ENCODE measurements at regions not wholly inside any gene's neighbourhood (a gene's known extent, or its start where the extent isn't known, plus 50 kb on each side); places are given as distances from the start of the nearest gene placed in this dataset.

DNA sequence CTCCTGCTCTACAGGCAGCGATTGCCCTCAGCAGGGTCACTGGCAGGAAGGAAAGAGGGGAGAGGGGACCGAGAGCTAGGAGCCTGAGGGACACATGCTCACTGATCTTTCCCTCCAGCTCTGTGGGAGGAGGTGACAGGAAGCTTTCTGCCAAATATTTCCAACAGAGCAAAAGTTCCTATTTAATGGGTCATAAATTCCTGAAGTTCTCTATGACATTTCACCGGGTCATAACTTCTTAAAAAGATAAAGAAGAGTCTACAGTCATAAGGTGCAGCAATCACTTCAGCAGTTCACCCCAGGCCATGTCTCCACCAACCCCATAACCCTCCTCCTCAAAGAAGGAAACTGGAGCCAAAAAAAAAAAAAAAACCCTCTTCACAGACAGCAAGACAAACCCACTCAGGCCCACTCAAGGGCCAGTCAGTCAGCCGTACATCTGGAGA lies 481.1 kb downstream of the NR2F1-AS1 start:
- DNase-seq (ENCODE audit: low spot score), result no peak
- Mint-ChIP-seq H3K4me3 (no peak overlapping the region), H3K9me3 (peaks cover 7% of the 10 kb centered on the region), H3K36me3 (ENCODE audit: low read depth) (no peaks in the 10 kb centered on the region), H3K27me3 (ENCODE audit: low read depth) (no peaks in the 10 kb centered on the region), H3K27ac (no peak overlapping the region), H3K4me1 (ENCODE audit: low read depth) (no peaks in the 10 kb centered on the region)

DNA sequence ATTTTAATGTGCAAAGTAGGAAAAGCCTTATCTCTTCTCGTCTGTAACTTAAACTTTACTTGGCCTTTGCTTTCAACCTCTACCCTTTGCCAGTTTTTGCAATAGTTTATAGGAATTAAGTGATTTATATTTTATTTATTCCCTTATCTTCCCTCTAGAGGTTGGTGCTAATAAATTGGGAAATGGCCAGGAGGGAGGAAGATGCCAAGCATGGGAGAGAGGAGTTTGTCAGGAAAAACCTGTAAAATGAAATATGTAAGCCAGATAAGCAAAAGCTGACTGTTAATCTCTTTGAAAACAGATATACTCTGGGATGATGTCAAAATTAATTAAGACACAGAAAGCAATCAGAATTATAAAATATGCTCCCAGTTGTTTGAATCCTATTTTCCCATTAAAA lies 484.5 kb downstream of the NR2F1-AS1 start:
- no peak overlapping the region for H3K4me3 Mint-ChIP-seq
- H3K27ac Mint-ChIP-seq, result no peak overlapping the region
- H3K27me3 Mint-ChIP-seq (ENCODE audit: low read depth), result no peaks in the 10 kb centered on the region
- H3K9me3 Mint-ChIP-seq, result peaks cover 8% of the 10 kb centered on the region
- H3K36me3 Mint-ChIP-seq (ENCODE audit: low read depth), result no peaks in the 10 kb centered on the region
- DNase-seq (ENCODE audit: low spot score), result no peak
- H3K4me1 Mint-ChIP-seq (ENCODE audit: low read depth), result no peaks in the 10 kb centered on the region

DNA sequence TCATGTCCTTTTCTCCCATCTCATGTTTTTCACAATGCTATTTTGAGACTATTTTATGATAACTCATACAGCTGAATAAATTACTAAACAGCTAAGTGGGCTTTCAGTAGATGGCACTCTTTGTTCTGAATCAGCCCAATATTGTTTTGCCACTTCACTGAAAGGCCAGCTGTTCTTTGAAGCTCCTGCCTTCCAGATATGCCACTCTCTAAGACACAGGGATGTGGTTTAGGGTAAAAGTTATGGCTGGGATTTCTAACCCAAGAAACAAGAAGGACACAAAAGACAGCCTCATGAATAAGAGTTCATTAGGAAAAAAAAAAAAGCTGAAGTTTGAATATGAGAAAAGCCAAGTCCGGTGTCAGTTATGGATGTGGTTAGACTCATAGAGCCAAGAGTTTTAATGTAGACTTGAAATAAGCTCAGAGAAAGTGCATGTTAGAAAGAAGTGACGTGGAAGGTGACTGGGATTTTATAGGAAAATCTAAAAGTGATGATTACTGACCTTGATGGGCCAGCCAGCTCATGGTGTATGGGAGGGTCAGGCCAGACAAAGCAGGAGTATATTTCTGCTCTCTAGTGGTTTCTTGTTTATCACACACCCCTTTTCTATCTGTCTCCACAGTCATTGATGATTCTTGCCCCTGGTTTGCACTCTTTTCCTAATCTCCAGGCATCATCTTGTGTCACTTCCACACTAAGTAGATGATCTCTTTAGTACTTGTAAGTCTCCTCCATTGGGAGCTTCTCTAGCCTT lies 488.5 kb downstream of the NR2F1-AS1 start:
- Mint-ChIP-seq H3K4me1 (ENCODE audit: low read depth) (no peaks in the 10 kb centered on the region), H3K9me3 (peaks cover 8% of the 10 kb centered on the region), H3K4me3 (no peak overlapping the region), H3K36me3 (ENCODE audit: low read depth) (no peaks in the 10 kb centered on the region), H3K27ac (no peak overlapping the region), H3K27me3 (ENCODE audit: low read depth) (no peaks in the 10 kb centered on the region)
- no peak for DNase-seq (ENCODE audit: low spot score)

DNA sequence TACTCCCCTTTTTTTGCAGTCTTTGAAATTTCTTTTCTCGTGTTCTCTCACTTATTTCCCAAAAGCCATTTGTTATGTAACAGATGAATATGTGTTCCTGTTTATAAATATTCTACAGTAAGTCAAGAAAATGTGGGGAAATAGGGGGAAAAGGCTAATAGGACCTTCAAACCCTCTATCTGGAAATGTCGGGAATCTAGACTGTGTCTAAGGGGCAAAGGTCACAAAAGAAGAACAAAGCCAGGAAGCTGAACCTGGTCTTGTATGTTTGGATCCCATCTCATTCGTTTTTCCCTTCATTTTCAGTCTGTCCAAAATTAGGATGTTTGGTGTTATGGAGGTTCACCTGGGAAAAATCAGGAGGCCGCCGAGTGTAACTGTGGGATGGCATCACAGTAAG lies 490.3 kb downstream of the NR2F1-AS1 start:
- Mint-ChIP-seq H3K9me3 (peaks cover 4% of the 10 kb centered on the region), H3K4me1 (ENCODE audit: low read depth) (no peaks in the 10 kb centered on the region), H3K4me3 (no peak overlapping the region), H3K36me3 (ENCODE audit: low read depth) (no peaks in the 10 kb centered on the region), H3K27ac (no peak overlapping the region), H3K27me3 (ENCODE audit: low read depth) (no peaks in the 10 kb centered on the region)
- no peak for DNase-seq (ENCODE audit: low spot score)

DNA sequence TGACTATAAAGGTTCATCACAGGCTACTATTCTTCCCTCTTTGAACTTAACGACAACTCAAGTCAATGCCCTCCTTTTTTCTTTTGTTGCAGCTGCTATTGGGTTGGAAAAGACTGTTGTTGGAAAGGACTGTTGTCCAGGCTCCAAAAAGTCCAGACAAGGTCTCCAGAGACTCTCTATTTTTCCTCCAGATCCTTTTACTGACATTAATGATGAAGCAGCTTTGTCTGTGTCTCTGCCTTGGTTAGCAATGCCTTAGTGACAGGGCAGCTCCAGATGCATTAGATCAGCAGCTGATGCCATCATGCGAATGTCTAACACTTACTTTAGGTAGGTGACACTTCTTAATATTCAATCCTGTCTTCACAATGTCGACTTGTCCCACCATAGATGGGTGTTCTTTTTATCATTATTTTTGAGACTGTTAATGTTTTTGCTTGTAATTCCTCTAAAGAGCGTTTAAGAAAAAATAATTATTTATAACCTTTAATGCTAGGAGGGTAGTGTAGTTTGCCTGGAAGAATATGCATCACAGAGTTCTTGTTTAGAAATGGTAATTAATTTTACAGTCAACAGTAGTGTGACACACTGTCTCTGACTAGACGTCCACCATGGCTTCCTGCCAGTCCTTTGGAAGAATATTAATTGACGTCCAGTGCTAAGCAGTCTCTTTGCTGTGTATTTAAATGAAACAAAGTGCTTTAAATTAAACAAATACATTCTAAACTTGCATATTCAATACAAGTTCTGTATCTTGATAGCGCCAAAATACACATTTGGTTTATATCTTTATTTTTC lies 492.2 kb downstream of the NR2F1-AS1 start:
- peaks cover 4% of the 10 kb centered on the region for H3K9me3 Mint-ChIP-seq
- H3K4me1 Mint-ChIP-seq (ENCODE audit: low read depth), result no peaks in the 10 kb centered on the region
- H3K27ac Mint-ChIP-seq, result no peak overlapping the region
- no peak overlapping the region for H3K4me3 Mint-ChIP-seq
- no peaks in the 10 kb centered on the region for H3K36me3 Mint-ChIP-seq (ENCODE audit: low read depth)
- no peaks in the 10 kb centered on the region for H3K27me3 Mint-ChIP-seq (ENCODE audit: low read depth)
- DNase-seq (ENCODE audit: low spot score), result no peak

DNA sequence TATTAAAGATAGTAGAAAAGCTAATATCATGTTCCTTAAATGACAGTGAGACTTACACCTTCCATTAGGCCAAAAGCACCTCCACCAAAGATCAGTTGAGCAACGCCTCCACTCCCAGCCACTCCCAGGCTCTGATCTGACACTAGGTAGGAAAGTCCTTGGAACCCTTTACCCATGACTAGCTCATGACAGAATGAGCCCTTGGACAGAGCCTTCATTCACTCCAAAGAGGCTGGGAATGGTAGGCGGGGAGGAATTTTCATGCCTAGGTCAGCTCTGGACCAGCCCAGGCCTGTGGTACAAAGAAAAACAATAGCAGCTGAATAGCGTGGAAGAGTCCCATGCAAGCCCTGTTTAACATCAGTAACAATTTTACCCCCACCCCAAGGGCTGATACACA lies 493.7 kb downstream of the NR2F1-AS1 start:
- Mint-ChIP-seq H3K27me3 (ENCODE audit: low read depth) (no peaks in the 10 kb centered on the region), H3K4me3 (no peak overlapping the region), H3K4me1 (ENCODE audit: low read depth) (no peaks in the 10 kb centered on the region), H3K27ac (no peak overlapping the region), H3K9me3 (no peaks in the 10 kb centered on the region), H3K36me3 (ENCODE audit: low read depth) (no peaks in the 10 kb centered on the region)
- DNase-seq (ENCODE audit: low spot score), result no peak

DNA sequence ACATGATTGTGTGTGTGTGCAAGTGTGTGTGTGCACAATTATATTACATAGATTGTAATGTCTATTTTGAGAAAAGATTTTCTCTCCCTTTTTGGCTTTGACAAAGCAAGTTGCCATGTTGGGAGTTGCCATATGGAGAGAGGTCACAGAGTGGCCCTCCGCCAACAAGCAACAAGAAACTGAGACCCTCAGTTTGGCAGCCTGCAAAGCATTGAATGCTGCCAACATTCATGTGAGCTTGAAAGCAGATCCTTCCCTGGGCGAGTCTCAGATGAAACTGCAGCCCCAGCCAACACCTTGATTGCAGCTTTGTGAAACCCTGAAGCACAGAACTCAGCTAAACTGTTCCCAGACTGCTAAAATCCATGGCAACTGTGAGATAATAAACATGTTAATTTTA lies 498.0 kb downstream of the NR2F1-AS1 start:
- Mint-ChIP-seq H3K27me3 (ENCODE audit: low read depth) (no peaks in the 10 kb centered on the region), H3K9me3 (no peaks in the 10 kb centered on the region), H3K4me3 (no peak overlapping the region)

DNA sequence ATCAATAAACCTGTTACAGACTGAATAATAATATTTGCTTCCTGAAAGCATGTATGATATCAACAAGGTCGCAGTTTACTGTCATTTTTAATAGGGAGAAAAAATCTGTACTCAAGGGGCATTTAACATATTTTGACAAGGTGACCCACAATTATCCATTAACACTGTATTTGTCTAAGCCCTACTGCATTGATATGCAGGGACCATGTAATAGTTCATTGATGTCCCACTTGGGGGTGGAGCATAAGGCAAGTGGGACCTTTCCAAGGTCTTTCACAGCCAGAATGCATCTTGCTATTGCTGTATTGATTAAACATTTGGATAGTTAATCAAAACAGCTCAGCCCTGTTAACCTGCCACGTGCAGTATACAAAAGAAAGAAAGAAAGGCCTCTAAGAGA lies 502.0 kb downstream of the NR2F1-AS1 start:
- no peaks in the 10 kb centered on the region for H3K27me3 Mint-ChIP-seq (ENCODE audit: low read depth)
- H3K4me3 Mint-ChIP-seq, result no peak overlapping the region
- H3K27ac Mint-ChIP-seq, result no peak overlapping the region

More for the DNA sequence above, 498.0 kb downstream of the NR2F1-AS1 start:
- Mint-ChIP-seq H3K4me1 (ENCODE audit: low read depth) (no peaks in the 10 kb centered on the region), H3K27ac (no peak overlapping the region), H3K36me3 (ENCODE audit: low read depth) (no peaks in the 10 kb centered on the region)
- DNase-seq (ENCODE audit: low spot score), result no peak

DNA sequence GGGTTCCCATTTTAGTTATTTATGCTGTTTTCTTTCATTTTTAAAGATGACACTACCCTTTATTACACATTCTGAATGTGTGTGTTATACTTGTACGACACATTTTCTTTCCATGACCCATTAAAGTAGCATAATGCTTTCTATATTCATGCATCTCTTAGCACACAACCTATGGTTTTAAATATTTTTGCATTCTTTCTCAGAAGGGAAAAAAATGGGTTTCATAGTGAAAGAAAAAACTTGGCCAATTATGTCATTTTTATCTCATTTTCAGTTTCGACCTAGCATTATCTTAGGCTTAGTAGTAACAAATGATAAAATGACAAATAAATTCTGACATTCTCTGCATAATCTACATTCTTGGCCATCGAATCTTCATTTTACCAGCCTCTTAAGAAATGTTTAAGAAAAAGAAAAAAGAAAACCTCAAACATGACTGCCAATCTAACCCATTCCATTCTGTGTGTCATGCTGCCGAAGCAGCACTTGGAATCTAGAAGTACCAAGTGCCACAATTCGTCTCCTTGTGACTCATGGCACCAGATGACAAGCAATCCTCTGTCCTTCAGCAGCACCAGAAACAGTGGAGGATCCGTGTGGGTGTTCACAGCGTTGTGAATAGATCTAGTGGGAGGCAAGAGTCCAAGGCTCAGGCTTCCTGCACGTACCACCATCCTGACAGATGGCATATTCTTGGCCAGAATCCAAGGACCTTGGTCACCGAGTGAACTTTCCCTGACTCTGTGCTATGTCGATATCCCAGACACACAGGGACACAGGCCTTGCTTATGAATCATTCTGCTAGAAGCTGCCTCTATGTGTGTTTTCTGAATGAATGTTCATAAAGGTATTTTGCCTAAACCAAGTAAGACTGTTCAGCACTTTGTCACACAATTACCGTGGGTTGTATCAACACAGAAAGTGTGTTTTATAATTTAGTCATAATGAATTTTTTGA lies 502.7 kb downstream of the NR2F1-AS1 start:
- H3K36me3 Mint-ChIP-seq (ENCODE audit: low read depth), result no peaks in the 10 kb centered on the region
- no peak overlapping the region for H3K27ac Mint-ChIP-seq
- H3K9me3 Mint-ChIP-seq, result no peaks in the 10 kb centered on the region
- no peak overlapping the region for H3K4me3 Mint-ChIP-seq
- no peaks in the 10 kb centered on the region for H3K4me1 Mint-ChIP-seq (ENCODE audit: low read depth)
- H3K27me3 Mint-ChIP-seq (ENCODE audit: low read depth), result no peaks in the 10 kb centered on the region
- no peak for DNase-seq (ENCODE audit: low spot score)

More for the DNA sequence above, 502.0 kb downstream of the NR2F1-AS1 start:
- Mint-ChIP-seq H3K36me3 (ENCODE audit: low read depth) (no peaks in the 10 kb centered on the region), H3K9me3 (no peaks in the 10 kb centered on the region), H3K4me1 (ENCODE audit: low read depth) (no peaks in the 10 kb centered on the region)
- DNase-seq (ENCODE audit: low spot score), result no peak

DNA sequence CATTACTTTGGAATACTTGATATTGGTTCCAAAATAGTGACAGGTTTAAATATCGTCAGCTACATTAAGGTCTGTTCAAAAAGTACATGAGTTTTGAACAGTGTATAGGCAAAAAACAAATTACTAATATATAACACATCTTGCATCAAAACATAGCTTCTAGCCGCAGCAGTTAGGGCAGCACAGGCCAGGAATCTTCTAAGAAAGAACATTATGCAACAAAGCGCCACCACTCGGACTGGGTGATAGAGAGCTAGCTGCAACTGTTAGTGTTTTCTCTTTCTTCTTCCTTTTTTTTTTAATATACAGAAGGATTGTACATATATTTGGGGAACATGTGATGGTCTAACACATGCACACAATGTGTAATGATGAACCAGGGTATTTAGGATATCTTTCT lies 504.5 kb downstream of the NR2F1-AS1 start:
- no peaks in the 10 kb centered on the region for H3K9me3 Mint-ChIP-seq
- DNase-seq (ENCODE audit: low spot score), result no peak
- H3K27ac Mint-ChIP-seq, result no peak overlapping the region
- H3K27me3 Mint-ChIP-seq (ENCODE audit: low read depth), result no peaks in the 10 kb centered on the region
- H3K4me1 Mint-ChIP-seq (ENCODE audit: low read depth), result no peaks in the 10 kb centered on the region
- no peak overlapping the region for H3K4me3 Mint-ChIP-seq
- H3K36me3 Mint-ChIP-seq (ENCODE audit: low read depth), result no peaks in the 10 kb centered on the region

DNA sequence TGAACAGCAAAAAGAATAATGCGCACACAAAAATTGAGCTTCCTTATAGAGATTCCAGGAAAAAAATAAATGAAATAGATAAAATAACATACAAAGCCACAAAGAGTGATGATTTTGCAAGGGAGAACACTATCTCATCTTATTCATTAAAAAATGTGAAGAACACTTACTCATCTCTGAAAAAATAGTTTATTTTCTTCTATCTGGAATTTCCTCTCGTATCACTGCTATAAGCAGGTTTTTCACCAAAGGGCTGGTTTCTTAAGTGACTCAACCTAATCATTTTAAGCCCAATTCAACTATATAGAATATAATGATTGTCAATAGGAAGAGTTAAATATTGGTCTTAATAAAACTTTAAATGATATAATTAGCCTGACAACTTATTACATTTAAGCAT lies 504.9 kb downstream of the NR2F1-AS1 start:
- Mint-ChIP-seq H3K9me3 (no peaks in the 10 kb centered on the region), H3K36me3 (ENCODE audit: low read depth) (no peaks in the 10 kb centered on the region), H3K27ac (no peak overlapping the region), H3K4me3 (no peak overlapping the region), H3K4me1 (ENCODE audit: low read depth) (no peaks in the 10 kb centered on the region), H3K27me3 (ENCODE audit: low read depth) (no peaks in the 10 kb centered on the region)
- DNase-seq (ENCODE audit: low spot score), result no peak

DNA sequence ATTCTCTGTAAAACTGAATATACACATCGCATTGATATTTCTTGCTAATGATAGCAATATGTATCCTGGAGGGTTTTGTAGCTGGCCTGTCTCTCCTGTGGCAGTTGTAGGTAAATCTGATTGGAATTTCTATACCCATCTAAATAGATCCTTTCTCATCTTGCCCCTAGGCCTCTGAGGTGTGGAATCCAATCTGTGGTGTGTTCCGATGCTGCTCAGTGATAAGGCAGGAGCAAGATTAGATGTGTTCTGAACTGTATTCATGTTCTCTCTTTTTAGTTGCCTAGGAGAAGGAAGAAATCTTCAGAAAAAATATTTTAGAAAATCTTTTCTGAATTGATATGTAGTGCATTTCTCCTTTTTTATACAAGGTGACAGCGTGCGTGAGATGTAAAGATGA lies 507.5 kb downstream of the NR2F1-AS1 start:
- Mint-ChIP-seq H3K27me3 (ENCODE audit: low read depth) (no peaks in the 10 kb centered on the region), H3K4me3 (no peak overlapping the region), H3K36me3 (ENCODE audit: low read depth) (no peaks in the 10 kb centered on the region), H3K27ac (no peak overlapping the region), H3K4me1 (ENCODE audit: low read depth) (no peaks in the 10 kb centered on the region), H3K9me3 (no peaks in the 10 kb centered on the region)
- DNase-seq (ENCODE audit: low spot score), result no peak

DNA sequence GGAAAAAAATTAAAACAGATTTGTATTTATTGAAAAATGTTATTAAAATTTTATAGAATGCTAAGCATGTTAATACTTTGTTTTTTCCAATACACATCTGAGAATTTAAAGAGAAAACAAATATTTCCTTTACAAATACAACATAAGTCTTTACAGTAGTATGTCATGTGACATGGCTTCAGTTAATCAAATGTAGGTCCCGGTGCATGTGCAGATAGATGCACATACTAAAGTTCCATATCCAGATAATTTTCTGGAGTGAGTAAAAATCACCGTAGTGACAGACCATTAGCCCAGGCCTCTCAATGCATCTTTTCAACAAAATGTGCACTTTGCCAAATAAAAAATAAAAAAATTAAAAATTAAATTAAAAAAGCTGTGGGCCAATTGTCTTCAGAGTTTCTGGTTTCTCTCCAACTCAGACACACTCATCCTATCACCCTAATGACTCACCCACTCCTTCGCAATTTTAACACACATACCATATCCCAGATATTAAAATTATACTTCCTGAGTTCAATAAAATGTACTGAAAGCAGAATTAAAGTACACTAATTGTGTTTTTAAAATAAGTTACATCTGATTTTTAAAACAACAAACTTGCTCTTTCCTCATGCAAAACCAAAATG lies 508.1 kb downstream of the NR2F1-AS1 start:
- H3K36me3 Mint-ChIP-seq (ENCODE audit: low read depth), result no peaks in the 10 kb centered on the region
- no peak overlapping the region for H3K4me3 Mint-ChIP-seq
- no peaks in the 10 kb centered on the region for H3K9me3 Mint-ChIP-seq
- no peak overlapping the region for H3K27ac Mint-ChIP-seq
- DNase-seq (ENCODE audit: low spot score), result no peak
- H3K27me3 Mint-ChIP-seq (ENCODE audit: low read depth), result no peaks in the 10 kb centered on the region
- no peaks in the 10 kb centered on the region for H3K4me1 Mint-ChIP-seq (ENCODE audit: low read depth)
